ENCODE measurements at regions not wholly inside any gene's neighbourhood (a gene's known extent, or its start where the extent isn't known, plus 50 kb on each side); places are given as distances from the start of the nearest gene placed in this dataset.

DNA sequence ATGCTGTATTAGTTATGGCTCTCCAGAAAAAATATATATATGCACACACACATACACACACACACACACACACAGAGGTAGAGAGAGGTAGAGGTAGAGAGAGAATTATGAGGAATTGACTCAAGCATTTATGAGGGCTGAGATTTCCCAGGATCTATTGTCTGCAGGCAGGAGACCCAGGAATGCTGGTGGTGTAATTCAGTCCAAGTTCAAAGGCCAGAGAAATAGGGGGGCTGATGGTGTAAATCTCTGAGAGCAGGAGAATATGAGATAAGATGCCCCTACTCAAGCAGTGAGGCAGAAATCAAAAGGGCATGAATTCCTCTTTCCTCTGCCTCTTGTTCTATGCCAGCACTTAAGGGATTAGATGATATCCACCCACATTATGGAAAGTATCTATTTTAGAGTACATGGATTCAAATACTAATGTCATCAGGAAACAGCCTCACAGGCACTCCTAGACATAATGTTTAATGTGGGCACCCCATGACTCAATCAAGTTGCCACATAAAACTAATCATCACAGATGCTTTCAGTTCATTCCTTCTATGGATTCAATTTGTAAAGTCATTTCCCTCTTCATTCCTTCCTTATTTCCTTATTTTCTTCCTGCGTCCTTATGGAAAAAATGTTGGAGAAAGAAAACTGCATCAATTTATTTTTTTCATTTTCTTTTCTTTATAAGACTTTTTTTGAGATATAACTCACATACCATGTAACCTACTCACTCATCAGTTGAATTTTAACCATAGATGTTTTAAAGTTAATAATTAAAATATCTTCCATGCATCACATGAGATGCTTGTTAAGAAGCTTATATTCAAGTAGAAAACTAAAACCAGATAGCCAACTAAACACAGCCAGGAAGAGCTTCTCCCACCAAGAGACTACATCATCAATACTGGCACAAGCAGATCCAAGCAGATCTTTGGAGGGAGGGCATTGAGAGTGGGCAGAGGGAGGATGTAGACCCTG, 406.2 kb downstream of the MBD2 start:
- DNase-seq (ENCODE audit: low read depth, low spot score) = no peak
- H3K27ac Mint-ChIP-seq (ENCODE audit: unreplicated experiment) = no peak overlapping the region
- no peaks in the 10 kb centered on the region for H3K27me3 Mint-ChIP-seq (ENCODE audit: low read depth)
- no peaks in the 10 kb centered on the region for H3K4me1 Mint-ChIP-seq
- peaks cover 6% of the 10 kb centered on the region for H3K9me3 Mint-ChIP-seq
- no peak overlapping the region for H3K4me3 Mint-ChIP-seq
- H3K36me3 Mint-ChIP-seq (ENCODE audit: low read depth) = peaks cover 3% of the 10 kb centered on the region
- TF ChIP-seq, protein P1, sequence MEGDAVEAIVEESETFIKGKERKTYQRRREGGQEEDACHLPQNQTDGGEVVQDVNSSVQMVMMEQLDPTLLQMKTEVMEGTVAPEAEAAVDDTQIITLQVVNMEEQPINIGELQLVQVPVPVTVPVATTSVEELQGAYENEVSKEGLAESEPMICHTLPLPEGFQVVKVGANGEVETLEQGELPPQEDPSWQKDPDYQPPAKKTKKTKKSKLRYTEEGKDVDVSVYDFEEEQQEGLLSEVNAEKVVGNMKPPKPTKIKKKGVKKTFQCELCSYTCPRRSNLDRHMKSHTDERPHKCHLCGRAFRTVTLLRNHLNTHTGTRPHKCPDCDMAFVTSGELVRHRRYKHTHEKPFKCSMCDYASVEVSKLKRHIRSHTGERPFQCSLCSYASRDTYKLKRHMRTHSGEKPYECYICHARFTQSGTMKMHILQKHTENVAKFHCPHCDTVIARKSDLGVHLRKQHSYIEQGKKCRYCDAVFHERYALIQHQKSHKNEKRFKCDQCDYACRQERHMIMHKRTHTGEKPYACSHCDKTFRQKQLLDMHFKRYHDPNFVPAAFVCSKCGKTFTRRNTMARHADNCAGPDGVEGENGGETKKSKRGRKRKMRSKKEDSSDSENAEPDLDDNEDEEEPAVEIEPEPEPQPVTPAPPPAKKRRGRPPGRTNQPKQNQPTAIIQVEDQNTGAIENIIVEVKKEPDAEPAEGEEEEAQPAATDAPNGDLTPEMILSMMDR (conservative IDR thresholded peaks at IDR 0.05) = no peak

DNA sequence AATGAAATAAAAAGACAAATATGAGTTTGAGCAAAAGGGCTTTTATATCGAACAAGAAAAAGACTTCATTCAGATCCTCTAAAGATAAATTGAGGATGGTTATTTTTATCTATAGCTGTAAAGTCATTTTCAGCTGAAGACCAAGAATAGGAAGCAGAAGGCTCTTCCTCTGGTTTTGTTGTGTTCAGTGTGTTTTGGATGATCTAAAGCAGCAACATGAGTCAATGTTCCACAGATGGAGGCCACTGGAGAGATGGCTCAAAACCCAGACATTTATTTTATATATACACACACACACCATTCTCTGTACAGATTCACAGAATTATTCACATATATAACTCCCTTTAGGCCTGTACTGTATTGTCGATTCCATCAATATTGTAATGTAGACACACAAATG, 424.3 kb downstream of the MBD2 start:
- H3K4me1 Mint-ChIP-seq = peaks cover 6% of the 10 kb centered on the region
- DNase-seq (ENCODE audit: low read depth, low spot score) = no peak
- H3K9me3 Mint-ChIP-seq = peaks cover 8% of the 10 kb centered on the region
- H3K27ac Mint-ChIP-seq (ENCODE audit: unreplicated experiment) = no peak overlapping the region
- no peaks in the 10 kb centered on the region for H3K36me3 Mint-ChIP-seq (ENCODE audit: low read depth)
- H3K27me3 Mint-ChIP-seq (ENCODE audit: low read depth) = no peaks in the 10 kb centered on the region
- no peak overlapping the region for H3K4me3 Mint-ChIP-seq
- TF ChIP-seq, protein P1 (conservative IDR thresholded peaks at IDR 0.05) = no peak

DNA sequence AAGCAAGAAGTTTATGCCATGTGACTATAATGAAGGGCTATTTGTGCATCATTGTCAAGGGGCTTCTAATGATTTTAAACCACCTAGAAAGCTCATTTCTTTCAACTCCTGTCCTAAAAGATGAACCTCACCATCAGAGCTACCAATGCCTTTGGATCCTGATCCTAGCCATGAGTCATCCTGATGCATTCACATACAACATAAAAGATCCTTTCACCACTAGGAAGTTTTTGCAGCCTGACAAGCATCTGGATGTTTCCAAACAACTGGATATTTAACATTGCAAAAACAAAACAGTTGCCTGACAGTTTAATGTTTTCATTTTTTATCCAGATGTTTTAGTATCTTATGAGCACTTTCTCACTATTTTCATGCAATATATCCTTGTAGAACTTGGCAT, 425.3 kb downstream of the MBD2 start:
- no peaks in the 10 kb centered on the region for H3K27me3 Mint-ChIP-seq (ENCODE audit: low read depth)
- no peak overlapping the region for H3K27ac Mint-ChIP-seq (ENCODE audit: unreplicated experiment)
- H3K9me3 Mint-ChIP-seq = peaks cover 8% of the 10 kb centered on the region
- H3K4me1 Mint-ChIP-seq = peaks cover 6% of the 10 kb centered on the region
- TF ChIP-seq, protein P1 (conservative IDR thresholded peaks at IDR 0.05) = no peak
- H3K4me3 Mint-ChIP-seq = no peak overlapping the region
- no peak for DNase-seq (ENCODE audit: low read depth, low spot score)
- no peaks in the 10 kb centered on the region for H3K36me3 Mint-ChIP-seq (ENCODE audit: low read depth)

DNA sequence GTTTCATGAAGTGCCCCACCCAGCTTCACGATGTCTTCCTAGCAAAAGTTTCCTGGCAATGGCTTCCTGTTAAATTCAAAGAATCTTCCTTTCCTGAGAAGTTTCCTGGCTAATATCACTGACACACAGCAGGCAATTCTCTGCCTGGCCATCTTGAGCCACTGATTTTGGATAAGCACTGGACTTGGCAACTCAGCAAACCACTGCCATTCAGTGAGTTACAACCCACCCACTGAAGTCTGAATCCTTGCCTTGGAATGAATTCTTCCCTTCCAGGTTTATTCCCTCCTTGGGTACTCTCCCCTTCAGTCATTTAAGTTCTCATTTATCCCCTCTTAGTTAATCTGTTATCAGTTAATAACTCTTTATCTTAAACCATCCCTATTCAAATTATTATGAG, 426.0 kb downstream of the MBD2 start:
- Mint-ChIP-seq H3K9me3 (peaks cover 8% of the 10 kb centered on the region), H3K4me1 (peaks cover 6% of the 10 kb centered on the region), H3K27me3 (ENCODE audit: low read depth) (no peaks in the 10 kb centered on the region), H3K4me3 (no peak overlapping the region), H3K27ac (ENCODE audit: unreplicated experiment) (no peak overlapping the region), H3K36me3 (ENCODE audit: low read depth) (no peaks in the 10 kb centered on the region)
- no peak for DNase-seq (ENCODE audit: low read depth, low spot score)
- TF ChIP-seq, protein P1 (conservative IDR thresholded peaks at IDR 0.05) = no peak

DNA sequence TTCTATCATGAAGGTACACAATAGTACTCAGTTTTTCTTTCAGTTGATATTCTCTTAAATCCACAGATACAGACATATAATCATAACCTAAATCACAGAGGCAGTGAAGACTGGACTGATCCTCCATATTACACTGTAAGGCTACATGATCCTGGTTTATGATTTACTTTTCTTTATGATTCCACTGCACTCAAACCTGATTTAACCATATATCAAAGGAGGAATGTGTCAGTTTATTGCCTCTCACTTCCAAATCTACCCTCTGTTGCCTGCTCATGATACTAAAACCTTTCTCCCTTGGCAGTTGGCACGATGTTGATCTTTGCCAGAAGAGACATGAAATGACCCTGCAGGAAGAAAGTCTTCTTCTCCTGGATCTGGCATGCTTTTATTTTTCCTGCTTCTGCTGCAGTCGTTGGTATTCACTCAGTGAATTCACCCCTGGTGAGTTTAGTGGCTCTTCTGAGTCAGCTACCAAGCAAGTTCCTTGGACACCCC, 426.4 kb downstream of the MBD2 start:
- TF ChIP-seq, protein P1 (conservative IDR thresholded peaks at IDR 0.05) = no peak
- no peak overlapping the region for H3K4me3 Mint-ChIP-seq
- H3K27ac Mint-ChIP-seq (ENCODE audit: unreplicated experiment) = no peak overlapping the region
- no peaks in the 10 kb centered on the region for H3K36me3 Mint-ChIP-seq (ENCODE audit: low read depth)
- no peaks in the 10 kb centered on the region for H3K27me3 Mint-ChIP-seq (ENCODE audit: low read depth)
- DNase-seq (ENCODE audit: low read depth, low spot score) = no peak
- peaks cover 8% of the 10 kb centered on the region for H3K9me3 Mint-ChIP-seq
- peaks cover 6% of the 10 kb centered on the region for H3K4me1 Mint-ChIP-seq

Data from neural crest cell (in vitro differentiated cells).